Liver (tissue), 8 donors: ENCODE measurements at regions not wholly inside any gene's neighbourhood (a gene's known extent, or its start where the extent isn't known, plus 50 kb on each side); places are given as distances from the start of the nearest gene placed in this dataset.

Experiments
- DNase-seq: peaks from one replicate; pipeline ENCODE4 v3.0.0-alpha.2; 2017; ENCODE audit warnings: low spot score
- H3K27ac ChIP-seq, 2 donors: one replicate each; pipeline ENCODE4 v1.7.0; 2013; ENCODE audit warnings: inconsistent platforms in 2 of 2, low read length in 2 of 2, control low read depth in 1 of 2, low read depth in 1 of 2, mild to moderate bottlenecking in 1 of 2
- H3K27me3 ChIP-seq, 4 donors: one replicate each; pipeline versions ENCODE4 v1.6.1 to v1.7.0; 2013; ENCODE audit warnings: low read length in 3 of 4, inconsistent platforms in 1 of 4, mild to moderate bottlenecking in 1 of 4, moderate library complexity in 1 of 4; ENCODE audit not compliant: control insufficient read depth in 4 of 4, insufficient read depth in 4 of 4
- H3K36me3 ChIP-seq, 4 donors: one replicate each; pipeline versions ENCODE4 v1.6.1 to v1.7.0; 2013; ENCODE audit warnings: low read length in 3 of 4, mild to moderate bottlenecking in 3 of 4, low read depth in 1 of 4, moderate library complexity in 1 of 4; ENCODE audit not compliant: control insufficient read depth in 4 of 4, insufficient read depth in 3 of 4
- H3K4me1 ChIP-seq, 4 donors: one replicate each; pipeline versions ENCODE4 v1.6.1 to v1.7.0; 2013; ENCODE audit warnings: low read length in 3 of 4, mild to moderate bottlenecking in 3 of 4, moderate library complexity in 1 of 4; ENCODE audit not compliant: control insufficient read depth in 4 of 4, insufficient read depth in 4 of 4
- H3K4me3 ChIP-seq, 3 donors: one replicate each; pipeline versions ENCODE4 v1.6.1 to v1.7.0; 2013; ENCODE audit warnings: low read length in 3 of 3, control low read depth in 1 of 3, low read depth in 1 of 3, mild to moderate bottlenecking in 1 of 3
- H3K9ac ChIP-seq, 2 donors: one replicate each; pipeline ENCODE4 v1.7.0; 2013; ENCODE audit warnings: low read length in 2 of 2, mild to moderate bottlenecking in 2 of 2, moderate library complexity in 2 of 2, control low read depth in 1 of 2, low read depth in 1 of 2
- H3K9me3 ChIP-seq, 4 donors: one replicate each; pipeline versions ENCODE4 v1.6.1 to v1.7.0; 2013; ENCODE audit warnings: low read length in 3 of 4; ENCODE audit not compliant: control insufficient read depth in 4 of 4
- ATF3 ChIP-seq: IDR thresholded peaks from 2 replicates; pipeline ENCODE4 v1.6.1; 2016; ENCODE audit warnings: antibody characterized with exemption
- CTCF ChIP-seq: fragments of 150-350 bp; IDR thresholded peaks from 2 replicates; pipeline ENCODE4 v1.5.1; 2017; ENCODE audit warnings: improper control_type of control experiment, low read depth, low read length; ENCODE audit not compliant: missing input control
- EGR1 ChIP-seq, 2 donors: IDR thresholded peaks; 2 replicates each; pipeline ENCODE4 v1.6.1; 2016 to 2018; ENCODE audit warnings: antibody characterized with exemption in 2 of 2, low read depth in 2 of 2
- FOXA1 ChIP-seq: IDR thresholded peaks from 2 replicates; pipeline ENCODE4 v1.6.1; 2016; ENCODE audit warnings: antibody characterized with exemption
- FOXA2 ChIP-seq: IDR thresholded peaks from 2 replicates; pipeline ENCODE4 v1.6.1; 2016; ENCODE audit warnings: antibody characterized with exemption
- GABPA ChIP-seq, 2 donors: IDR thresholded peaks in 1 of 2; conservative IDR thresholded peaks in 1 of 2; 2 replicates each; pipeline ENCODE4 v1.6.1; 2016; ENCODE audit warnings: antibody characterized with exemption in 2 of 2, mild to moderate bottlenecking in 1 of 2, moderate library complexity in 1 of 2
- HNF4A ChIP-seq, 2 donors: conservative IDR thresholded peaks; 2 replicates each; pipeline ENCODE4 v1.6.1; 2016; ENCODE audit warnings: antibody characterized with exemption in 2 of 2, mild to moderate bottlenecking in 2 of 2
- HNF4G ChIP-seq: IDR thresholded peaks from 2 replicates; pipeline ENCODE4 v1.6.1; 2016; ENCODE audit warnings: antibody characterized with exemption
- JUND ChIP-seq, 2 donors: IDR thresholded peaks; 2 replicates each; pipeline ENCODE4 v1.6.1; 2016; ENCODE audit warnings: antibody characterized with exemption in 2 of 2
- MAX ChIP-seq: IDR thresholded peaks from 2 replicates; pipeline ENCODE4 v1.6.1; 2016; ENCODE audit warnings: antibody characterized with exemption
- NR2F2 ChIP-seq: IDR thresholded peaks from 2 replicates; pipeline ENCODE4 v1.6.1; 2016; ENCODE audit warnings: antibody characterized with exemption
- RAD21 ChIP-seq, 2 donors: IDR thresholded peaks; 2 replicates each; pipeline ENCODE4 v1.6.1; 2016; ENCODE audit warnings: antibody characterized with exemption in 2 of 2, mild to moderate bottlenecking in 2 of 2
- REST ChIP-seq: IDR thresholded peaks from 2 replicates; pipeline ENCODE4 v1.6.1; 2016; ENCODE audit warnings: antibody characterized with exemption, mild to moderate bottlenecking
- RXRA ChIP-seq, 2 donors: IDR thresholded peaks; 2 replicates each; pipeline ENCODE4 v1.6.1; 2017 to 2018; ENCODE audit warnings: antibody characterized with exemption in 2 of 2, mild to moderate bottlenecking in 1 of 2
- SP1 ChIP-seq: IDR thresholded peaks from 2 replicates; pipeline ENCODE4 v1.6.1; 2018; ENCODE audit warnings: antibody characterized with exemption, mild to moderate bottlenecking
- TAF1 ChIP-seq: conservative IDR thresholded peaks from 2 replicates; pipeline ENCODE4 v1.6.1; 2016; ENCODE audit warnings: antibody characterized with exemption, mild to moderate bottlenecking
- ZBTB33 ChIP-seq: IDR thresholded peaks from 2 replicates; pipeline ENCODE4 v1.6.1; 2016; ENCODE audit warnings: antibody characterized with exemption
- WGBS: extraction: QIAGEN DNeasy Blood & Tissue Kit; methylation state at CpG from one replicate; pipeline ENCODE4 v1.1.7; 2013; 5-methylcytosine and 5-hydroxymethylcytosine counted together
- donor health status: healthy.
- donor health status: healthy.
- donor health status: healthy.
- donor health status: healthy.
- donor health status: healthy.

- Histone ChIP-seq H3K9me3 (no peaks in the 10 kb centered on the region), H3K36me3 (no peaks in the 10 kb centered on the region), H3K4me3 (no peak overlapping the region), H3K4me1 (peaks cover 3 to 58% (median 44%) of the 10 kb centered on the region in 4 donors), H3K9ac (no peak overlapping the region), H3K27ac (peak overlapping the region in 1 of 2 donors; percentile 93), H3K27me3 (no peaks in the 10 kb centered on the region)
- TF ChIP-seq ZBTB33 (no peak), EGR1 (IDR thresholded peaks at IDR 0.05; ENCODE audit: low read depth in 2 of 2) (no peak), REST (no peak), GABPA (IDR thresholded peaks at IDR 0.05 in 1 of 2, conservative IDR thresholded peaks at IDR 0.05 in 1 of 2) (no peak), CTCF (no peak), RAD21 (IDR thresholded peaks at IDR 0.05) (no peak), NR2F2 (no peak), MAX (no peak), TAF1 (no peak), ATF3 (no peak), SP1 (no peak), FOXA1 (no peak), JUND (IDR thresholded peaks at IDR 0.05) (no peak), HNF4A (conservative IDR thresholded peaks at IDR 0.05) (no peak)
- WGBS: 83% methylated on average over 1 of the region's 1 CpG
- no peak for DNase-seq
Measured at GRCh38 chr4:175540151-175540550, 271.9 kb downstream of the GPM6A start.

- Histone ChIP-seq H3K36me3 (no peaks in the 10 kb centered on the region), H3K4me3 (no peak overlapping the region), H3K4me1 (peaks cover 3 to 58% (median 44%) of the 10 kb centered on the region in 4 donors), H3K27ac (peak overlapping the region; percentile 80 to 93), H3K9me3 (no peaks in the 10 kb centered on the region), H3K9ac (peak overlapping the region in 1 of 2 donors; percentile 39), H3K27me3 (no peaks in the 10 kb centered on the region)
- 41% methylated on average over 7 of the region's 7 CpGs for WGBS
- DNase-seq: no peak
- TF ChIP-seq ATF3: peak; percentile 16
- no peak for TF ChIP-seq FOXA1
- TF ChIP-seq RAD21 (IDR thresholded peaks at IDR 0.05): peak; percentile 31 to 36
- peak; percentile 61 for TF ChIP-seq MAX
- no peak for TF ChIP-seq GABPA (IDR thresholded peaks at IDR 0.05 in 1 of 2, conservative IDR thresholded peaks at IDR 0.05 in 1 of 2)
- TF ChIP-seq EGR1 (IDR thresholded peaks at IDR 0.05; ENCODE audit: low read depth in 2 of 2): no peak
- TF ChIP-seq RXRA (IDR thresholded peaks at IDR 0.05): peak; percentile 78 to 86
- TF ChIP-seq REST: no peak
- peak; percentile 27 for TF ChIP-seq FOXA2
- TF ChIP-seq JUND (IDR thresholded peaks at IDR 0.05): peak; percentile 18 to 26
- TF ChIP-seq ZBTB33: no peak
- peak; percentile 81 for TF ChIP-seq SP1
- TF ChIP-seq TAF1: no peak
- peak; percentile 11 for TF ChIP-seq HNF4G
Measured at GRCh38 chr4:175540732-175541131, 271.3 kb downstream of the GPM6A start.
